Fibroblast of gingiva (primary cell): ENCODE measurements at regions not wholly inside any gene's neighbourhood (a gene's known extent, or its start where the extent isn't known, plus 50 kb on each side); places are given as distances from the start of the nearest gene placed in this dataset.

Source experiments
- DNase-seq: peaks from one replicate; pipeline ENCODE4 v3.0.0-alpha.2; 2011; ENCODE audit warnings: low read depth

DNA sequence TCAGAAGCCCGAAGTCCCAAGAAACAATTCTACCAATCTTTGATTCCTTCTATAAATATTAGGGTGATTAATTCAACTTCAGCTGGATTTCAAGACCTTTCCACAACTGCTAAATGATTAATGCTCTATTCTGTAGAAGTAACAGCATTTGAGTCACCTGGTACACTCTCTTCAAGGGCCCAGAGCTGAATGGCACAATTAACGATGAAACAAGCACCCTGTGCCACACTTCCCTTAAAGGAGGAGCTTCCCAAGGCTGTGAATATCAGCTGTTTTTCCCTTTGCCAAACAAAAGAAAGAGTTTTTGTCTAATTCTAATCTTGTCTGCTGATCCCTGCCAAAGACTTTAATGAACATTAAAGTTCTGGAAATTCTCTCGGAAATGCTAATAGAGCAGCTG, 56.0 kb downstream of the BOD1L2 start:
- DNase-seq: no peak

DNA sequence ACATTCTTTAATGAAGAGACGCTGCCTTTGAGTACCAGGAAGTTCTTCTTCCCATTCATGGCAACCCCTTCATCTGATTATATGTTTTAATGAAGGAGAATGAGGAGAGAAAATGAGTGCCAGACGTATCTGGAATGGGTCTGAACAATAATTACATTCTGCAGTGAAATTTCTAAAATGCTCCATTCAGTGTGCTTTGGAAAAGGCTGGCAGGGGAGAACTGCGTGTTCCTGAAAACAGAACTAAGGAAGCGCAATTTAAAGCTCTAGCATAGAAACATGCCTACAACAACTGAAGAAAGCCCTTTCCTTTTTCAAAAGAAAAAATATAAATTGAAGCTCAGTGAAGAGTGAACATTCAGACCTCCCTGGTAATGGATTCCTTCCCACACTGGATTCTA, 58.8 kb downstream of the BOD1L2 start:
- no peak for DNase-seq

DNA sequence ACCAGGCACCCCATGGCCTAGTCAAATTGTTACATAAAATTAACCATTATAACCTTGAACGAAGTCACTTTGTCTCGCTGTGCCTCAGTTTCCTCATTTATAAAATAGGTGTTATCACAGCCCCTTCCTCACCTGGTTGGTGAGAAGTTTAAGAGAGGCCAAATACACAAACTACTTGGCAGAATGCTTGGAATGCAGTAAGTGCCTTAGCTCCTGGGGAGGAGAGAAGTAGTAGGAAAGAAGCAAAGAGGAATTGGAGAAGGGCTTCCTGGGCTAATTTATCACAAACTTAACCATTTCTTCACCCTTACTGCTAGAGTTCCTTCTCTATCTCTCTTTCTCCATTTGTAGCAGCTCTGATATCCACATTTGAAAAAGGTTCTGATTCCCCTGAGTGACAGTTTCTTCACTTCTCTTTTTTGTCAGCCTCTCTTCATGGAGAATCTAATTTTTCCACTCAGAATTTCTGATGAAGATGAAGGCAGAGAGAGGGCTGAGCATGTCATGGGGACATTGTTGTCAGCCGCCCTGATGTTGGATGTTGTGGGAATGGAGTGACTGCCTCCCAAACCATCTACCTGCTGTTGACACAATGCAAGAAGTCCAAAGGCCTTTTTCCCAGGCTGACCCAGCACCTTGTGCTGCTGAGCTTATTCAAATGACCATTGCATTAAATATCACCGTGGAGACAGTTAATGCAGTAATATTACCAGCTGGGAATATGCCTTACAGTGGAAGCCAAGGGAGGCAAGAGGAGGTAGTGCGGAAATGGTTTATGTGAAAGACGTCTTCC, 60.4 kb downstream of the BOD1L2 start:
- no peak for DNase-seq

DNA sequence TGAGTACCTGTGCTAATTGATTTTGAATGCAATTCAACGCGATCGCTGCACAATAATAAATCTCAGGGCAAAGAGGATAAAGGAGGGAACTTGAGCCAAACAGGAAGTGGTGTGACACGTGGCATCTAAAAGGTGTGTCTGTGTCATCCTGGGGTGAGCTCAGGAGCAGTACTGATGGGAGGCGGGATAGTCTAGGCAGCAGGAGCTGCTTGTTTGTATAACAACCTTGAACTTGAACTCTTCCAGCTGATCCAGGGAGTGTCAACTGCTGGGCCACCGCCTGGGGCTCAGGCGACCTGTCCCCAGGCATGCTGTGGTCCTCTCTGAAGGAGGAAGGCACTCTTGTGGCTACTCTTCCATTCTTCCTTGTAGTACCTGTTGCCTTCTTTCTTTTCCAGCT, 61.2 kb downstream of the BOD1L2 start:
- no peak for DNase-seq

DNA sequence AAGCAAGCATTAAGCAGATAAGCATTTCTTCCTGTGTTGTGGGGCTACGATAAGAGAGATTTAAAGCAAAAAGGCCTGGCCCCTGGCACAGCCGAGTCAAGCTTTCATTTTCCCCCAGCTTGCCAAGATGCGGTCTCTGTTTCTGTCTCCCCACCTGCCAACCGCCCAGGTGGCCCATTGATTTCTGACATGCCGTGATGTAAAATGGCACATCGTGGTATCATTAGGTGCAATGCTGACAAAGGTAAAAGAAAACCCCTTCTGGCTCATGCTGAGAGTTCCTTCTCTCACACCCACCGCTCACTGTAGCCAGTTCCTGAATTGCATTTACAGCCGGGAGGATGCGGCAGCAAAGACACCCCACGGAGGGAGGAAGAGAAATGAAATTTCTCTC, 62.8 kb downstream of the BOD1L2 start:
- DNase-seq: no peak

DNA sequence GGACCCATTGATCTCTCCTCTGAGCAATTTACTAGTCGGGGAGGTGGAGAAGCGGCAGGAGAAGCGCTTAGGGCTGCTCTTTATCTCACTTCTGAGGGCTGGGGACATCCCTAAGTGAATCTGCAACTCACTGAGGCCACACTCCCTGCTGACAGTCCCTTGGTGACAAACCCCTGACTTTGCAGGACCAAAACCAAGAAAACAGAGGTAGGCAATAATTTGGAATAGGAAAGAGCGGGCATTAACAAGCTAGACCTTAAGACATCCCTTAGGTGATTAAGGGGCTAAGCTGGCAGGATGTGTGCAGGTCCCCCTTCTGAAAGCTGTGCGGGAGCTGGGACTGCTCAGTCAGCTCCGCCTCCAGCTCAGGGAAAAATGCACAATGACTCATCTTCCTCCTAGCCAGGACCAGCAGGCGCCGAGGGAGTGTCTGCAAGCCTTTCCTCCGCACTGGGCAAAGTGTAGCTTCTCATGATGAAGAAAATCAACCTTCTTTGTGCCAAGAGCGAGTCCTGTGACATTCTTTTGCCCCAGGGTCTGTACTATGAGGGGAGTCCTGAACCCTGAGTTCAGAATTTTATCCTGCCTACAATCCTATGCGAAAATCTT, 63.3 kb downstream of the BOD1L2 start:
- DNase-seq: peak; percentile 40

DNA sequence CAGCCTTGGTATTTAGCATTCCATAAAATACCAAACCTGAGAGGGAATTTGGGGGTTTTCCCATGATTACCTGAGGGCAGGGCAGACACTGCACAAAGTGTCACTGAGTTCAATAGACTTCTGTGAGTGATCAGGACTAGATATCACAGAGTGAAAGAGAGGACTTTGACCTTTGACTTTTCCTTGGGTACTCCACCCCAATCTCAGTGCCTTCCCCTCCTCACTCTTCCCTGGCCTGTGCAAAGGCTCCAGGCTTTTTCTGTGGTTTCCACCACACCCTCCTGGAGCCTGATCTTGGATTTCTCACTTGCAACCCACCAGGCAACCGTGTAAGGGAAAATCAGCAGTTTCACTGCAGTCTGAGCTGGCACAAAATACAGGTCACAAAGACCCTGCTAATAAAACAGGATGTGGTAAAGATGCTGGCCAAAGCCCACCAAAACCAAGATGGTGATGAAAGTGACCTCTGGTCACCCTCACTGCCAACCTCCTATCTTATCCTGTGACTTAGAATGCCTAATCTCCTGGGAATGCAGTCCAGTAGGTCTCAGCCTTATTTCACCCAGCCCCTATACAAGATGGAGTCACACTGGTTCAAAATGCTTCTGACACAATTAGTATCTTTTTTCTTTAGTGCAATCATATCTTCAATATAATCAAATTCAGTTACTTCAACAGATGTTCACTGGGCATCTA, 64.0 kb downstream of the BOD1L2 start:
- DNase-seq: no peak

DNA sequence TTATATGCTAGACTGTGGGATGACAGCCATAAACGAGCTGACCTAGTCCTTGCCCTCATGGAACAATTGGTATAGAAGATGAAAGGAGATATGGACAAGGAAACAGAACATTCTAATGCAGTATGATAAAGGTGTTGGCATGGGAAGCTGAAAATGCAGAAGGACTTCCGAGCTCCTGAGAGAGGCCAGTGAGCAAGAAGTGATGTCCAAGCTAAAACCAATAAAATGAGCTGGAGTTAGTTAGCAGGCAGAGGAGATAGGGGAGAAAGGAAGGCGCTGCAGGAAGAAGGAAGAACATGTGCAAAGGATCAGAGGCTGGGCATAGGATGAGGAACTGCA, 64.5 kb downstream of the BOD1L2 start:
- DNase-seq: no peak

DNA sequence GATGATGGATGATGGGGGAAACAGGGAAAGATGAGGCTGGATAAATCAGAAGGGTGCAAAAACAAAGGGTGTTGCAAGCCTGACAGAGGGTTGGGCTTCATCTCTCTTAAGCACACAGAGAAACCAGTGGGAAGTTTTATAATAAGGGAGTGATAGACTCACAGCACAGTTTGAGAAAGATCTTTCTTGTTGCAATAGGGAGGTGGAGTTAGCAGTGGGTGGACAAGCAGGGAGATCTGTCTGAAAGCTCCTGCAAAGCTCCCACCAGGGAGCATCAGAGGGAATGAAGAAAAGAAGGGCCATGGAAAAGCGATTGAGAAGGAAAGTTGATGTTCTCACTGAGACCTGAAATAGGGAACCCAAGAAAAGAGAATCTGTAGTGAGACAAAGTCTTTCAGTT, 64.9 kb downstream of the BOD1L2 start:
- no peak for DNase-seq

DNA sequence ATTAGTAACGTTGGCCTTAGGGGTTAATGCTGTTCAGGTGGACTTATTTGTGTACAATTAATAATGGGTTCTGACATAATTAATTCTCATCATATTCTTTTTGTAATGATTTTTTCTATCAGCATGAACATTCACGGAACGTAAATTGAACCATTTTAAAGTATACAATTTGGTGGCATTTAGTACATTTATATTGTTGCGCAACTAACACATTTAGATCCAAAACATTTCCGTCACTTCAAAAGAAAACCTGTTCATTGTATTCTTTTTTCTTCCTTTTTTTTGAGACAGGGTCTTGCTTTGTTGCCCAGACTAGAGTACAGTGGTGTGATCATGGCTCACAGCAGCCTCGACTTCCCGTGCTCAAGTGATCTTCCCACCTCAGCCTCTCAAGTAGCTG, 65.8 kb downstream of the BOD1L2 start:
- no peak for DNase-seq

DNA sequence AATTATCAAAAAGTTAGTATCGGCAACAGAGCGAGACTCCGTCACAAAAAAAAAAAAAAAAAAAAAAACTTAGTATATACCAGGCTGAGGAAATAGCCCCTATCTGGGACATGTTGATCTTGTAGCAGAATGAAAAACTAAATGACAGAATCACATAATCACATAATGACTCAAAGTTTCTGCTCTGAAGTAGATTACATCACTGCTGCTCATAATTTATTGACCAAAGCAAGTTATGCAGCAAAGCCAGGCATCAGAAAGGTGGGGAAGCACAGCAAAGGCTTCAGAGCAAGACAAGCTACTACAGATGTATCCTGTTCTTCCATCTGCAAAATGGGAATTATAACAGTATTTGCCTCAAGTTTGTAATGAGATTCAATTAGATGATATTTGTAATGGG, 68.1 kb downstream of the BOD1L2 start:
- no peak for DNase-seq

DNA sequence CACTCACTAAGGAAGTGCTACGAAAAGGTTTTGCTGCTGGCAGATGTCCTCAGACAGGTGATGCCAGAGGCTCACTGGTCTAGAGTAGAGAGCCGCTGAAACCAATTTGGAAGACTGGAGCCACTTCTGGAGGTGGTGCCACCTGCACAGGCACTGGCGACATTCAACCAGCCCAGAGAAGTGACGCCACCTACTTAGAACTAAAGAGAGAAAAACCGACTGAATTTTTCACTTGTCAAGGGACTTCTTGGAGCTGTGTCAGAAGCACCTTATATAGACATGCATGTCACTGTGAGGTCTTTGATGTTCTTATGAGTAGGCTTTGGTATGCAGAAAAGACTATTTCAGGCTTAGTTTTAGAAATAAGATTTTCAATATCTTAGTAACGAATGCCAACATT, 71.4 kb downstream of the BOD1L2 start:
- no peak for DNase-seq

DNA sequence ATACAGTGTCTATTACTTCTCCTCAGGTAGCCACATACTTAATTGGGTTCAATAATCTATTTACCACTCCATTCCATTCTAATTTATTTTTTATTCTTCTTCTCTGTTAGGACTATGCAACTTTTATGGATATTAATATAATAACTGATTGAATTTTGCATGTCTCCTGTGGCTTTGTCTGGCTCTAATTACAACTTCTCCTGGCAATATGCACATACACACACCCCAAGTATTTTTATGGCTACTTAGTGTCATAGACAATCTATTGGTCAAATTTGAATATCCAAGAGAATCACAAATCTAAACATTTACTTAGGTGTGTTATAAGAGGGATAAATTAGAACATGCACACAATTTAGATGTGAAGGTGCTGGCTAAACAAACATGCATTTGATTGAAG, 73.1 kb downstream of the BOD1L2 start:
- DNase-seq: no peak

DNA sequence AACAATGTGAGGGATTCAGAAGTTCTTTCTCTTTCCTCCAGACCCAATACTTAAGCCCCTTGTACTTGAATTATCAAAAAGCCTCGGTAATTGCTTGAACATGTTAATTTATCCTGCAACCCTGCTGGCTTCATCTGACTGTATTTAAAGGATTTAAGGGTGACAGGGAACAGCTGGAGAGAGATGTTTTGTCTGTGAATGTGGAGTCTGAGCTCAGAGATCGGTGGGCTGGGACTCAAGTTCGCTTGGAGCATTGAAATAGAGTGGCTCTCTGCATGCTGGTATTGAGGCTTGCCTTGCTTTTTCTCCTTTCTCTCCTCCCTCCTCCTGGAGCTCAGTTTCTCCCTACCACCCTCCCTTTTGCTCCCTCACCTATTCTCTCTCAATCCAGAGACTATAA, 73.6 kb downstream of the BOD1L2 start:
- DNase-seq: no peak

DNA sequence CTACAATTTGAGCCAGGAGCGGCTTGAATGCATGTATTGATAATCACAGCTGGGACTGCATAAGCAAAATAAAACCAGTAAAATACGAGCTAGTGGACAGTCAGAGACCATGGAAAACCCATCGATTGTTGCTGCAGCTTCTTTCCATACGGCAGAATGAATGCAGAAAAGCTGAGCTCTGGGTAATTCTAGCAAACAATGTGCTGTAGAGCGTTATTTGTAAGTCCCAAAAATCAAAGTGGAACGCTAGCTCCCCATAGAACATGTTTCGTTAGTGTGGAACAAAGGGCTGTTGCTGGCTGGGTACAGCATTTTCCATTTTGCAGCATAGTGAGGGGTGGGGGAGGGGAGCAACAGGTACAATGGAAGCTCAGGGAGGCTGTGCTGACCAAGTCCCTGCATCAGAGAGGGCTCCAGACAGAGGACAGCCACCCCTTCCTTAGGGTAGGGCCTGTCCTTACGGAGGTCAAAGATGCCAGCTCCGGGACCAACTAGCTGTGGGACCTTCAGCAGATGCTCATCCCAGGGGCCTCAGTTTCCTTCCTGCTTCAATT, 74.1 kb downstream of the BOD1L2 start:
- no peak for DNase-seq

DNA sequence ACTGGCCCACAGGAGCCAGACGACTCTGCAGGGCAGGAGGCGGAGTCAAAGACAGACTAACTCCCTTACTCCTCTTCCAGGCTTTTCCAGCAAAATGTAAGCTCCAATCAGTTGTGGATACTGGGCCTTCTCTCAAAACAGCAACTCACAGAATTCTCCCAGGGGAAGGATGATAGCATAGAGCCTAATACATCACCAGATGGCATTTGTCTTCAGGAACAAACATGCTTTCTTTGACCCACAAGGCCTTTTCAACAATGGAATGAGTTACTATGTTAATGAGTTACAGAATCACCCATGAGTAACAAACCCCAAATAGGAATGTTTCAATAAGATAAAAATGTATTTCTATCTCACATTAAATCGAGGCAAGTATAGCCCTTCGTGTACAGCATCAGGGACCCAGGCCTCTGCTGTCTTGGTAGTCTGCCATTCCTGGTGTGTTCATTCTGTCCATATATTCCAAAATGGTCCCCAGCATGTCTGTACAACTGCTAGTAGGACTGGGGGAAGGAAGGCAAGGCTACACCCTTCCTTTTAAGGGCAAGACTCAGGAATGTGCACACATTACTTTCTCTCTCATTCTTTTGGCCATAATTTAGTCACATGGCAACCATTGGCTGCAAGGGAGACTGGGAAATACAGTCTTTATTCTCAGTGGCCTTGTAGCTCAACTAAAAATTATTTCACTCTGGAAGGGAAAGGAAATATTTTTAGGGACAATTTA, 76.4 kb downstream of the BOD1L2 start:
- no peak for DNase-seq

DNA sequence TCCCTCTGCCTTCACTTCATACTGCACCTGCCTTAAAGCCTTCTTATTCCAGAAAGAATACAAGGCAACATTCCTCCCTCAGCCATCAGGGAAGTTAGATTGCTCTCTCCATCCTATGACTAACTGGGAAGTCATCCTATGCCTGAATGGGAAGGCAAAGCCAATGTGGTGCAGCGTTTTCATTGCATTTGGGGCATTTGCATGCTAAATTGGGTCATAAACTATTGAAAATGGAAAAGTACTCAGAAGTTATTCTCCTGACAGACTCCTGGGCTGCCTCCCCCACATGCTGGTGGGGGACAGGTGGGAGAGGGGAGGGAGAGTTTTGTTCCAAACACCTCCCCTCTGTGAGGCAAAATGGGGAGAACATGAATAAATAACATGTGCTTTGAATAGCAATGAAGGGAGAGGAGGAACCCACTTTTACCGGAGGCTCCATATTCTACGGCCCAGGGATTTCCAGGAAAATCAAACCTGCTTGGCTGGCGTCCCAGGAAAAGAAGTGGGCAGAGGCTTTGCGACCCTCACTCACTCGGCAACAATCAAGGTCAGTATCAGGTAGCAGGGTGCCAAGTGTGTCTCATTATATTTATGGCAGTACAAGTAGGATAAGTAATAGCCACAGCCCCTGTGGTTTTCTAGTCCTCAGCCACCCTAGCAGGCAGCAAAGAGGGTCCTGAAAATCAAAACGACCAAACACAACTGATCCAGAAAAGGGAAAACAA, 84.1 kb downstream of the BOD1L2 start:
- DNase-seq: no peak

DNA sequence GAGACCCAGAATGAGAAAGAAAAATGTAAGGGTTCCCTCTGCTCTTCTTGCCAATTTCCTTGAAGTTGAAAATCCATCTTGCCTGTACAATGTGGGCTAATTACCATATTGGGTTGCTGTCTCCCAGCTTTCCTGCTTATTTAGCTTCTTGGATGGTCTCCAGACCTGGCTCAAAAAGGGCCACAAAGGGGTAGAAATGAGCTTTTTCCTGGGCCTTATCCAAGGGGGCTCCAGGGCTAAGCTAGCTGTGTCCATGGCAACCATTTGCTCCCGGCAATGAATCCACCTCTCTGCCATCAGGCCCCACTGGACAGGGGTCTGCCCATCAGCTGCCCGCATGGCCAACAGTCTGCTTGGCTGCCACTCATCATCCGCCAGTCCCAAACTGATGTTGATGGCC, 85.0 kb downstream of the BOD1L2 start:
- DNase-seq: no peak

DNA sequence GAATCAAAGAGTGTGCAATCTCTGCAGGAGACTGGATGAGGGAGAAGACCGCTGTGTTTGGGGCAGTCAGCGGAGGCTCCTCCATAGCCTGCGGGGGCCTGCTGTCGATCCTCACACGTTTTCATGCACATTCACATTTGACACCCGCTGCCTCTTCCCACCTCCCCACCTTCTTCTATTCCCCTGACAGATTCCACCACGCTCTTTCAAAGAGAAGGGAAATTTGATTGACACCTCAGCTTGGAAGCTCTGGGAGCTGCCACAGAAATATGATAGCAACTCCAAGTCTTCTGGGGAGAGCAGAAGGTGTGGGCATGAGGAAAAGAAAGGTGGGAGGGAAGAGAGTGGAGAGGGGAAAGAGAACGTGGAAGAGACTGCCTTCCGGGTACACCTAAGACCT, 87.5 kb downstream of the BOD1L2 start:
- DNase-seq: no peak

DNA sequence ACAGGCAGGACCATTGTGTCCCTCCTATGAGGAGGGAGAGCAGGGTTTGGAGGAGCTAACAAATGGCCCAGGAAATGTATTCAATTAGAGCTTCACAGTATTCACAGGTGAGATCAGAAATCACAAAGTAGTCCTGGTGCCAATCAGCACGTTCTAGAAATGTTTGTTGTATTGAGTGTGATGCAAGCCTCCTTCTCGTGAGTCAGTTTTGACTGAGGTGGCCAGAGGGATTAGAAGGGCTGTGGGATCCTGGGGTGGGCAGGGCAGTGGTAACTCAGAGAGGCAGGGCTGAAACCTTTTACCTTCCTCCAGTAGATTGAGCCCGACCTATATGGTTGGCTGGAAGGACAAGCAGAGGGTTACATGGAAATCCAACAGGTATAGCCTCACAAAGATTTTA, 95.0 kb downstream of the BOD1L2 start:
- DNase-seq: no peak

DNA sequence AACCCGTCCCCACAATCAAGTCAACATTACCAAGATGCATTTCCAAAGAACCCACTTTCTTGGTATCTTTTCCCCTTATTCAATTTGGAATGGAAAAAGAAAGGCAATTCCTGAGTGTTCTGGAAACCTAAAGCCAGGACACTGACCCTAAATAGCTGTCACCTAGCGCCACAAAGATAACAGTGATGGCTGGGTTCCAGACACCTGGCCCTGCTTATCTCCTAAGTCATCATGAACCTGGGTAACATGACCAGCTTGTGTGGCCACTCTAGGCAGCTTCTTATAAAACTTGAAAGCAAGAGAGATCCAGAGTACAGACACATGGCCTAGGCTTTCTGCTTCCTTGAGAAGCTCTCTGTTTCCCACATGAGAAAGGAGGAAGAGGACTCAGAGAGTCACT, 95.4 kb downstream of the BOD1L2 start:
- DNase-seq: no peak

DNA sequence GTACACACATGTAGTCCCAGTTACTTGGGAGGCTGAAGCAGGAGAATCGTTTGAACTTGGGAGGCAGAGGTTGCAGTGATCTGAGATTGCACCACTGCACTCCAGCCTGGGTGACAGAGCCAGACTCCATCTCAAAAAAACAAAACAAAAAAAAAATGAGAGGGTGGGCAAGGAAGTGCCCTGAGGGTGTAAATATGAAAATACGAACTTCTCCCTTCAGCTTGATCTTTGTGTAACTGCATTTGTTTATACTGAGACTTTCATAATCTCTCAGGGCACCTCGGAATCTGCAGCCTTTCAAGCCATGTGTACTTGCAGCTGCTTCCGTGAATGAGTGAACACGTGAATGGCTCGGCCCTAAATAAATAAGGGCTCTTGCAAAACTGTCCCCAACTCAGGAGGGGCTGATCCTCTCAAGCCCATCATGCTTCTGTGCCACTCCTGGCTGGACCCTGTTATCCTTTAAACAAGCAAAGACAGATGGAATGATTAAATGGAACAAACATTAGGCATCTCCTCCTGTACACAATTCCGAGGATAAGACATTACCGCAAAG, 96.8 kb downstream of the BOD1L2 start:
- DNase-seq: no peak
